Lower leg skin (tissue), 4 donors: ENCODE measurements at regions not wholly inside any gene's neighbourhood (a gene's known extent, or its start where the extent isn't known, plus 50 kb on each side); places are given as distances from the start of the nearest gene placed in this dataset.

ENCODE experiments used
- DNase-seq, 2 donors: peaks; one replicate each; pipeline ENCODE4 v3.0.0-alpha.2; 2019; ENCODE audit warnings: low spot score in 2 of 2
- H3K4me3 ChIP-seq: fragments of 200-600 bp; sonication (generic); 2 replicates; pipeline ENCODE4 v1.5.1; 2017; ENCODE audit warnings: mild to moderate bottlenecking, low read depth; ENCODE audit not compliant: poor library complexity, severe bottlenecking
- POLR2A ChIP-seq, 2 donors: fragments of 450-650 bp; IDR thresholded peaks; one replicate each; pipeline ENCODE4 v1.6.1; 2016 to 2017; ENCODE audit warnings: antibody characterized with exemption in 2 of 2, mild to moderate bottlenecking in 1 of 2, moderate library complexity in 1 of 2
- WGBS, 2 donors: methylation state at CpG; one replicate each; pipeline ENCODE4 v1.1.5; 2018; 5-methylcytosine and 5-hydroxymethylcytosine counted together
- intact Hi-C: fragments of 100-400 bp; cut with DNase I; formaldehyde crosslinking; loops from one replicate; pipeline ENCODE4 v1.15.0; 2023; ENCODE audit warnings: low total_unique reads
- TF ChIP-seq, protein P1 (sequence below), 3 donors: fragments of 450-650 bp; IDR thresholded peaks; one replicate each; pipeline ENCODE4 v1.5.1; 2016; ENCODE audit warnings: antibody characterized with exemption in 3 of 3, mild to moderate bottlenecking in 3 of 3, moderate library complexity in 2 of 3

DNA sequence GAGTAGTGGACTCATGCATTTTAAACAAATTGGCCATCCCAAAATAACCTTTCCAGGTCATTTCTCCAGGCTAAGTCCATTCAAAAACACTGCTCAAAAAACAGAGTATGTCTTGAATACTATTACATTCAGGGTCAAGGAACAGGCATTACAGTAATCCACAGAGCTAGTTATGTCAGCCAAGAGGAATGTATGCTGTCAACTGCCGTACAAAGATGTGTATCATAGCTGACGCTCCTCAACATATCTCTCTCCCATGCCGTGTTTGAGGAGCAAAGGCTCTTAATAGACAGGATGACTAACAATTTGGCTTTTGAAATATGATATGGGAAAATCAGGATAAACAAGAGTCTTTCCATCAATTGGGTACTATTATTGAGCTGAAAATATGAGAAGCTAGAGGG, 68.8 kb upstream of the KCTD1 start:
- intact Hi-C loops, result no loop called here
- DNase-seq, result no peak
- TF ChIP-seq, protein P1, sequence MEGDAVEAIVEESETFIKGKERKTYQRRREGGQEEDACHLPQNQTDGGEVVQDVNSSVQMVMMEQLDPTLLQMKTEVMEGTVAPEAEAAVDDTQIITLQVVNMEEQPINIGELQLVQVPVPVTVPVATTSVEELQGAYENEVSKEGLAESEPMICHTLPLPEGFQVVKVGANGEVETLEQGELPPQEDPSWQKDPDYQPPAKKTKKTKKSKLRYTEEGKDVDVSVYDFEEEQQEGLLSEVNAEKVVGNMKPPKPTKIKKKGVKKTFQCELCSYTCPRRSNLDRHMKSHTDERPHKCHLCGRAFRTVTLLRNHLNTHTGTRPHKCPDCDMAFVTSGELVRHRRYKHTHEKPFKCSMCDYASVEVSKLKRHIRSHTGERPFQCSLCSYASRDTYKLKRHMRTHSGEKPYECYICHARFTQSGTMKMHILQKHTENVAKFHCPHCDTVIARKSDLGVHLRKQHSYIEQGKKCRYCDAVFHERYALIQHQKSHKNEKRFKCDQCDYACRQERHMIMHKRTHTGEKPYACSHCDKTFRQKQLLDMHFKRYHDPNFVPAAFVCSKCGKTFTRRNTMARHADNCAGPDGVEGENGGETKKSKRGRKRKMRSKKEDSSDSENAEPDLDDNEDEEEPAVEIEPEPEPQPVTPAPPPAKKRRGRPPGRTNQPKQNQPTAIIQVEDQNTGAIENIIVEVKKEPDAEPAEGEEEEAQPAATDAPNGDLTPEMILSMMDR (IDR thresholded peaks at IDR 0.05), result no peak
- no peak for TF ChIP-seq POLR2A (IDR thresholded peaks at IDR 0.05)

DNA sequence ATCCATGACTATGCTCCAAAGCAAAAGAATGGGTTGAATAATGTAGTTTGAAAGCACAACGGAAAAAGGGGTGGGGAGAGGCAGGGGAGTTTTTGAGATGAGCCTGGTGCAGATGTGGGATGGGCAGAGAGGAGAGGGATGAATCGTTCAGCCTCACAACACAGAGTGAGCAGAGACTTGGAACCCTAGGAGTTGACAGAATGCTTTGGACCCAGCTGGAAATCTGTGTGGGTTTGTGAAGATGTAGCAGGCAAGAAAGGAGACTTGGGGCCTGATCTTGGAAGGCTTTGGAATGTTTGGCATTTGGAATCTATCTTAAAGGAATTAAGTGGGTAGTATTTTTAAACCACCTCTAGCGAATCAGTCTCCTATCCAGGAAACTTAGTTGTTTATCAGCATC, 66.0 kb upstream of the KCTD1 start:
- WGBS, 2 donors, result 48 to 72% methylated on average over 3 of the region's 3 CpGs
- H3K4me3 ChIP-seq, result no peak overlapping the region
- no peak for DNase-seq
- intact Hi-C loops, result no loop called here
- TF ChIP-seq, protein P1 (IDR thresholded peaks at IDR 0.05), result no peak
- no peak for TF ChIP-seq POLR2A (IDR thresholded peaks at IDR 0.05)

More for the DNA sequence above, 68.8 kb upstream of the KCTD1 start:
- 34 to 42% methylated on average over 3 of the region's 3 CpGs for WGBS, 2 donors
- H3K4me3 ChIP-seq, result no peak overlapping the region
